ENCODE measurements at regions not wholly inside any gene's neighbourhood (a gene's known extent, or its start where the extent isn't known, plus 50 kb on each side); places are given as distances from the start of the nearest gene placed in this dataset.

GRCh38 chr11:19660076-19660475 lies 52.6 kb upstream of the NAV2 start:
- TF ChIP-seq, protein P1, sequence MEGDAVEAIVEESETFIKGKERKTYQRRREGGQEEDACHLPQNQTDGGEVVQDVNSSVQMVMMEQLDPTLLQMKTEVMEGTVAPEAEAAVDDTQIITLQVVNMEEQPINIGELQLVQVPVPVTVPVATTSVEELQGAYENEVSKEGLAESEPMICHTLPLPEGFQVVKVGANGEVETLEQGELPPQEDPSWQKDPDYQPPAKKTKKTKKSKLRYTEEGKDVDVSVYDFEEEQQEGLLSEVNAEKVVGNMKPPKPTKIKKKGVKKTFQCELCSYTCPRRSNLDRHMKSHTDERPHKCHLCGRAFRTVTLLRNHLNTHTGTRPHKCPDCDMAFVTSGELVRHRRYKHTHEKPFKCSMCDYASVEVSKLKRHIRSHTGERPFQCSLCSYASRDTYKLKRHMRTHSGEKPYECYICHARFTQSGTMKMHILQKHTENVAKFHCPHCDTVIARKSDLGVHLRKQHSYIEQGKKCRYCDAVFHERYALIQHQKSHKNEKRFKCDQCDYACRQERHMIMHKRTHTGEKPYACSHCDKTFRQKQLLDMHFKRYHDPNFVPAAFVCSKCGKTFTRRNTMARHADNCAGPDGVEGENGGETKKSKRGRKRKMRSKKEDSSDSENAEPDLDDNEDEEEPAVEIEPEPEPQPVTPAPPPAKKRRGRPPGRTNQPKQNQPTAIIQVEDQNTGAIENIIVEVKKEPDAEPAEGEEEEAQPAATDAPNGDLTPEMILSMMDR (IDR thresholded peaks at IDR 0.05; ENCODE audit: low read length), result no peak
- TF ChIP-seq EZH2 (IDR thresholded peaks at IDR 0.05; ENCODE audit: borderline replicate concordance, low read length), result no peak

Measured in OCI-LY1 (cell line).